Transverse colon (tissue), 4 donors: ENCODE measurements at regions not wholly inside any gene's neighbourhood (a gene's known extent, or its start where the extent isn't known, plus 50 kb on each side); places are given as distances from the start of the nearest gene placed in this dataset.

Source experiments
- DNase-seq: peaks from one replicate; pipeline ENCODE4 v3.0.0-alpha.2; 2019
- H3K27ac ChIP-seq, 4 donors: fragments of 200-600 bp; sonication (generic); 2 replicates each; pipeline ENCODE4 v1.5.1; 2016 to 2018; ENCODE audit warnings: inconsistent platforms in 4 of 4
- H3K27me3 ChIP-seq: fragments of 200-600 bp; sonication (generic); 2 replicates; pipeline ENCODE4 v1.5.1; 2017; ENCODE audit warnings: inconsistent platforms
- H3K36me3 ChIP-seq, 4 donors: fragments of 200-600 bp; sonication (generic); 2 replicates each; pipeline ENCODE4 v1.5.1; 2017 to 2019; ENCODE audit warnings: inconsistent platforms in 4 of 4
- H3K4me1 ChIP-seq, 4 donors: fragments of 200-600 bp; sonication (generic); 2 replicates each; pipeline ENCODE4 v1.5.1; 2017 to 2020; ENCODE audit warnings: inconsistent platforms in 4 of 4
- H3K4me3 ChIP-seq, 4 donors: fragments of 200-600 bp; sonication (generic); 1 replicate in 1 of 4; 2 replicates in 3 of 4; pipeline versions ENCODE4 v1.5.1 to v1.6.1; 2017 to 2019; ENCODE audit warnings: inconsistent platforms in 4 of 4
- H3K9me3 ChIP-seq, 2 donors: fragments of 200-600 bp; sonication (generic); 2 replicates each; pipeline ENCODE4 v1.5.1; 2017 to 2019; ENCODE audit warnings: inconsistent platforms in 2 of 2
- EP300 ChIP-seq: sonication (generic); formaldehyde crosslinking; IDR thresholded peaks from one replicate; pipeline ENCODE4 v1.6.1; 2017; ENCODE audit warnings: antibody characterized with exemption, low read depth
- POLR2A ChIP-seq: fragments of 450-650 bp; IDR thresholded peaks from one replicate; pipeline ENCODE4 v1.6.1; 2016; ENCODE audit warnings: antibody characterized with exemption, mild to moderate bottlenecking, moderate library complexity
- POLR2AphosphoS5 ChIP-seq, 3 donors: sonication (generic); formaldehyde crosslinking; IDR thresholded peaks; one replicate each; pipeline ENCODE4 v1.6.1; 2016; ENCODE audit warnings: antibody characterized with exemption in 3 of 3
- WGBS, 2 donors: methylation state at CpG; one replicate each; pipeline ENCODE4 v1.1.5; 2018; ENCODE audit warnings: low coverage in 1 of 2; 5-methylcytosine and 5-hydroxymethylcytosine counted together
- in situ Hi-C, 4 donors: fragments of 200-750 bp; cut with MboI; loops; one replicate each; pipeline versions ENCODE4 v1.15.0 to v1.15.1; 2017; ENCODE audit warnings: low sequenced_read_pairs in 3 of 4, low pct_ligation_motif_present in 1 of 4, low pct_unique_long_range_greater_than_20kb in 1 of 4
- intact Hi-C: fragments of 100-400 bp; cut with DNase I; formaldehyde crosslinking; loops from one replicate; pipeline ENCODE4 v1.15.1; 2023; ENCODE audit warnings: low total_unique reads
- TF ChIP-seq, protein P1 (sequence below), 5 experiments: fragments of 200-600 bp in 3 of 5; fragments of 450-650 bp in 2 of 5; sonication (generic) in 3 of 5; IDR thresholded peaks; 1 replicate in 2 of 5; 2 replicates in 3 of 5; pipeline ENCODE4 v1.5.1; 2016 to 2017; ENCODE audit warnings: antibody characterized with exemption in 5 of 5, inconsistent platforms in 3 of 5, mild to moderate bottlenecking in 2 of 5, moderate library complexity in 1 of 5

DNA sequence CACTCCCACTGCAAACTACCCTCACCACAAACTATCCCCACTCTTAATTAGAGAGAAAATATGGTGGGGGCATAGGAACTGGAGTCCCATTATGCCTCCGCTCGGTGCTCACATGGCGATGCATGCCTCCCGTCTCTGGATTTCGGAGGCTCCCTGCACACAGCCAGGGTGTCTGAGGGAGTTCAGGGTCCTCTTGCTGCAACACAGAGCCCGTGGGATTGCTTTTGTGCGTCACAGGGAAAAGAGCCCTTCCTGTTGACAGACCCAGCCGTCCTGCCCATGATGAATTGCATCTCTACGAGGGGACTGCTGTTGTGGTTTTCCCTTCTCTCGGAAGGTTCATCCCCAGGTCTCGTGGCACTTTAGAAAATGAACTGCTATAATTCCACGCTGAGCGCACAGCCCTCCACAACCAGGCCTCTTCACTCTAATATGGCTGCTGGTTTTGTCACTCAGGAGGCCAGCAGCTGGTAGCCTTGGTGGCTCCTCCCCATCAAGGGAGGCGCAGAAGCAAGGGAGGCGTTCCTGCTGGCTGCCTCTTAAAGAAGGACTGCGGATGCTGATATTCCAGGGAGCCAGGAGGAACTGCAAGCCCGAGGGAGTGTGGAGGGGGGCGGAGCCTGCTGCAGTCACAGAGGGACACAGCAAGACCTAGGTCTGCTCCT is 158.0 kb downstream of the KCNA5 start:
- in situ Hi-C loops (loop anchor here in 1 of 4 donors (25.0 kb wide), 1 partner anchor 586 kb away; no protein-coding TSS in a partner anchor), intact Hi-C loops (no loop called here)
- no peaks in the 10 kb centered on the region for H3K4me1 ChIP-seq
- no peak for TF ChIP-seq EP300
- no peak for TF ChIP-seq POLR2A
- TF ChIP-seq, protein P1, sequence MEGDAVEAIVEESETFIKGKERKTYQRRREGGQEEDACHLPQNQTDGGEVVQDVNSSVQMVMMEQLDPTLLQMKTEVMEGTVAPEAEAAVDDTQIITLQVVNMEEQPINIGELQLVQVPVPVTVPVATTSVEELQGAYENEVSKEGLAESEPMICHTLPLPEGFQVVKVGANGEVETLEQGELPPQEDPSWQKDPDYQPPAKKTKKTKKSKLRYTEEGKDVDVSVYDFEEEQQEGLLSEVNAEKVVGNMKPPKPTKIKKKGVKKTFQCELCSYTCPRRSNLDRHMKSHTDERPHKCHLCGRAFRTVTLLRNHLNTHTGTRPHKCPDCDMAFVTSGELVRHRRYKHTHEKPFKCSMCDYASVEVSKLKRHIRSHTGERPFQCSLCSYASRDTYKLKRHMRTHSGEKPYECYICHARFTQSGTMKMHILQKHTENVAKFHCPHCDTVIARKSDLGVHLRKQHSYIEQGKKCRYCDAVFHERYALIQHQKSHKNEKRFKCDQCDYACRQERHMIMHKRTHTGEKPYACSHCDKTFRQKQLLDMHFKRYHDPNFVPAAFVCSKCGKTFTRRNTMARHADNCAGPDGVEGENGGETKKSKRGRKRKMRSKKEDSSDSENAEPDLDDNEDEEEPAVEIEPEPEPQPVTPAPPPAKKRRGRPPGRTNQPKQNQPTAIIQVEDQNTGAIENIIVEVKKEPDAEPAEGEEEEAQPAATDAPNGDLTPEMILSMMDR (IDR thresholded peaks at IDR 0.05): no peak
- TF ChIP-seq POLR2AphosphoS5 (IDR thresholded peaks at IDR 0.05): no peak
- H3K36me3 ChIP-seq: no peaks in the 10 kb centered on the region
- H3K9me3 ChIP-seq: no peaks in the 10 kb centered on the region
- H3K27me3 ChIP-seq: no peaks in the 10 kb centered on the region
- H3K27ac ChIP-seq: no peak overlapping the region
- WGBS, 2 donors: 78 to 100% methylated on average over 4 to 14 of the region's 18 CpGs
- no peak overlapping the region for H3K4me3 ChIP-seq
- DNase-seq: no peak

DNA sequence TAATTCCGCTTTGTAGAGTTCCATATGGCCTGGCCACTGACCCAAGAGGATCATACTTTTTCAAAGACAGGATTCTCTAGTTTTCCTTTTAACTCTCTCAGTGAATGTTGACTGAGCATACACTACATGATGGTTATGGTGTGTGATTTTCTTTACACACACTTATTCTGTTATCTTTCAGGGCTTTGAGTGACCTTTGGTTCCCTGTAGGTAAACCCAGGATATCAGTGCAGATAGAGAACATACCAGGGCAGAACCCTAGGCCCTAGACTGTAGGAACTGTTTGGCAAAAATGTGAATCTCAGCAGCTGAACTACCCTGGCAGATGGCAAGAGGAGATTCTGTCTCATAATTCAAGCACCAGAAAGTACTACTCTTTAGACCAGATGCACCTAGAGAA is 159.6 kb downstream of the KCNA5 start:
- TF ChIP-seq, protein P1 (IDR thresholded peaks at IDR 0.05): no peak
- TF ChIP-seq EP300: no peak
- no peak for TF ChIP-seq POLR2AphosphoS5 (IDR thresholded peaks at IDR 0.05)
- no peak for TF ChIP-seq POLR2A
- H3K27ac ChIP-seq: no peak overlapping the region
- DNase-seq: no peak
- 0% methylated on average over 1 of the region's 1 CpG; no CpG with 5 or more reads in 1 of the 2 donors for WGBS, 2 donors
- H3K27me3 ChIP-seq: no peaks in the 10 kb centered on the region
- H3K9me3 ChIP-seq: no peaks in the 10 kb centered on the region
- H3K4me3 ChIP-seq: no peak overlapping the region
- intact Hi-C loops: no loop called here
- no peaks in the 10 kb centered on the region for H3K4me1 ChIP-seq
- no peaks in the 10 kb centered on the region for H3K36me3 ChIP-seq
- in situ Hi-C loops: loop anchor here in 1 of 4 donors (25.0 kb wide), 1 partner anchor 584 kb away; no protein-coding TSS in a partner anchor

DNA sequence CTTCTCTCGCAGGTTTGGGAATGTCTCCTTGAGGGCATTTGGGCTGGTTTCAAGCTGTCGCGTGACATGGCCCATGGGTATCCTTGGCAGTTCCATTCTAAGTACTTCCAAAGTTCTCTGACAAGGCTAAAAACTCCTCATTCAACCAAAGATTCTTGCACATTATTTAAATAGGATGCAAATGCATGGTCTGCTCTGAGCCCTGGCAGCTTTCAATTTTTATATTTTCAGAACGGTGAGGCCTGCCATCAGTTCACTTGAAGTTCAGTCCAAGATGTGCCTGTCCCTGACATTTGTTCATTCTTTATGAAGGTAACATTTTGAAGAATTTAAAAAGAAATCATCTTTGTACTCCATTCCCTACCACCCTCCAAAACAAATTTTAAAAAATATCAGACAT is 160.0 kb downstream of the KCNA5 start:
- TF ChIP-seq, protein P1 (IDR thresholded peaks at IDR 0.05): no peak
- no peak for TF ChIP-seq POLR2AphosphoS5 (IDR thresholded peaks at IDR 0.05)
- TF ChIP-seq EP300: no peak
- TF ChIP-seq POLR2A: no peak
- H3K4me3 ChIP-seq: no peak overlapping the region
- in situ Hi-C loops: loop anchor here in 1 of 4 donors (25.0 kb wide), 1 partner anchor 584 kb away; no protein-coding TSS in a partner anchor
- intact Hi-C loops: no loop called here
- no peaks in the 10 kb centered on the region for H3K36me3 ChIP-seq
- H3K27me3 ChIP-seq: no peaks in the 10 kb centered on the region
- no peaks in the 10 kb centered on the region for H3K9me3 ChIP-seq
- 92 to 100% methylated on average over 1 to 4 of the region's 4 CpGs for WGBS, 2 donors
- no peak for DNase-seq
- no peaks in the 10 kb centered on the region for H3K4me1 ChIP-seq
- H3K27ac ChIP-seq: no peak overlapping the region

DNA sequence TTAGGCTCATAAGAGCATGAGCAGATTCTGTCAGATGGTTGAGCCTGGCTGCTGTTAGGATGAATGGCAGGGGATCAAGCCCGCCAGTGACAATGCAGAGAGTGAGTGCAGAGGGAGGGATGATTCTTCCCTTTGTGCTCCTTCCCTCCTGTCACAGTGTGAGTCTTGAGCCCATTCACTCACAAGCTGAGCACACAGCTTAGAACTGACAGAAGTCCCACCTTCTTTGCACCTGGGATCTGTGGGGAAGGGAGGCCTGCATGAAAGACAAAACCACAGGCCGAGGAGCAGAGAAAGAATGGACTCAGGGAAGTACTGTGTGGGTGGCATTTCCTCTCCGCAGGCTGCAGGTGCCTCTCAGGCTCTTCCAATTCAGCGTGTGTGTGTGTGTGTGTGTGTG is 160.6 kb downstream of the KCNA5 start:
- H3K4me1 ChIP-seq: no peaks in the 10 kb centered on the region
- no peak overlapping the region for H3K4me3 ChIP-seq
- DNase-seq: no peak
- intact Hi-C loops (no loop called here), in situ Hi-C loops (loop anchor here in 1 of 4 donors (25.0 kb wide), 1 partner anchor 583 kb away; no protein-coding TSS in a partner anchor)
- H3K36me3 ChIP-seq: no peaks in the 10 kb centered on the region
- no peak for TF ChIP-seq POLR2A
- no peak for TF ChIP-seq EP300
- TF ChIP-seq POLR2AphosphoS5 (IDR thresholded peaks at IDR 0.05): no peak
- TF ChIP-seq, protein P1 (IDR thresholded peaks at IDR 0.05): no peak
- no peak overlapping the region for H3K27ac ChIP-seq
- H3K9me3 ChIP-seq: no peaks in the 10 kb centered on the region
- WGBS, 2 donors: 68 to 80% methylated on average over 2 to 4 of the region's 4 CpGs
- H3K27me3 ChIP-seq: no peaks in the 10 kb centered on the region
